Hepatocyte (in vitro differentiated cells): ENCODE measurements at regions not wholly inside any gene's neighbourhood (a gene's known extent, or its start where the extent isn't known, plus 50 kb on each side); places are given as distances from the start of the nearest gene placed in this dataset.
"Not testable (repeated sequence)": the region's sequence is repeated elsewhere in the genome, so short reads cannot be mapped to it uniquely, and the experiment has no call there.

ENCODE experiments used
- DNase-seq: peaks from one replicate; pipeline ENCODE4 v3.0.0-alpha.2; 2016; ENCODE audit warnings: low spot score
- H2AFZ ChIP-seq: fragments of 200-600 bp; sonication (generic); 2 replicates; pipeline ENCODE4 v1.6.0; 2016; ENCODE audit warnings: antibody characterized with exemption, mild to moderate bottlenecking
- H3K27ac ChIP-seq: fragments of 200-600 bp; sonication (generic); 2 replicates; pipeline ENCODE4 v1.5.1; 2016; ENCODE audit warnings: mild to moderate bottlenecking
- H3K27me3 ChIP-seq: fragments of 200-600 bp; sonication (generic); 2 replicates; pipeline ENCODE4 v1.6.1; 2016
- H3K36me3 ChIP-seq: fragments of 200-600 bp; sonication (generic); replicated peaks from 2 replicates; pipeline ENCODE4 v1.5.1; 2016; ENCODE audit warnings: low read depth; ENCODE audit not compliant: insufficient read depth
- H3K4me1 ChIP-seq: fragments of 200-600 bp; sonication (generic); 2 replicates; pipeline ENCODE4 v1.5.1; 2016; ENCODE audit warnings: mild to moderate bottlenecking, moderate library complexity; ENCODE audit not compliant: insufficient read depth
- H3K4me2 ChIP-seq: fragments of 200-600 bp; sonication (generic); 2 replicates; pipeline ENCODE4 v1.6.0; 2016
- H3K4me3 ChIP-seq: fragments of 200-600 bp; sonication (generic); 2 replicates; pipeline ENCODE4 v1.5.1; 2016; ENCODE audit warnings: mild to moderate bottlenecking
- H3K79me2 ChIP-seq: fragments of 200-600 bp; sonication (generic); 2 replicates; pipeline ENCODE4 v1.6.0; 2017; ENCODE audit warnings: mild to moderate bottlenecking
- H3K9me2 ChIP-seq: fragments of 200-600 bp; sonication (generic); replicated peaks from 2 replicates; pipeline ENCODE4 v1.6.0; 2017; ENCODE audit warnings: mild to moderate bottlenecking; ENCODE audit not compliant: insufficient read depth
- H3K9me3 ChIP-seq: fragments of 200-600 bp; sonication (generic); 2 replicates; pipeline ENCODE4 v1.5.1; 2016; ENCODE audit warnings: low read depth, mild to moderate bottlenecking
- H4K20me1 ChIP-seq: fragments of 200-600 bp; sonication (generic); 2 replicates; pipeline ENCODE4 v1.6.0; 2016; ENCODE audit warnings: mild to moderate bottlenecking; ENCODE audit not compliant: insufficient read depth, poor library complexity, severe bottlenecking
- CTCF ChIP-seq: fragments of 200-600 bp; sonication (generic); IDR thresholded peaks from 2 replicates; pipeline ENCODE4 v1.5.1; 2016; ENCODE audit warnings: antibody characterized with exemption, mild to moderate bottlenecking; ENCODE audit not compliant: poor library complexity
- EZH2 ChIP-seq: fragments of 200-600 bp; sonication (generic); IDR thresholded peaks from 2 replicates; pipeline ENCODE4 v1.6.1; 2016; ENCODE audit warnings: antibody characterized with exemption, mild to moderate bottlenecking, borderline replicate concordance
- EZH2phosphoT487 ChIP-seq: fragments of 200-600 bp; sonication (generic); IDR thresholded peaks from one replicate; pipeline ENCODE4 v1.6.1; 2018; ENCODE audit warnings: antibody characterized with exemption, mild to moderate bottlenecking, low read depth, moderate library complexity; ENCODE audit not compliant: unreplicated experiment, severe bottlenecking
- WGBS: methylation state at CpG from one replicate; pipeline ENCODE4 v1.1.6; 2016; ENCODE audit warnings: low lambda C conversion rate; ENCODE audit errors: missing lambda C conversion rate; 5-methylcytosine and 5-hydroxymethylcytosine counted together

GRCh38 chr1:98119796-98120195 is 199.0 kb upstream of the DPYD start:
- DNase-seq: peak; percentile 51
- Histone ChIP-seq H3K27ac (no peak overlapping the region), H3K4me1 (no peaks in the 10 kb centered on the region), H2AFZ (no peak overlapping the region), H3K9me3 (no peaks in the 10 kb centered on the region), H3K27me3 (no peaks in the 10 kb centered on the region), H3K4me3 (no peak overlapping the region), H3K9me2 (no peaks in the 10 kb centered on the region), H3K36me3 (no peaks in the 10 kb centered on the region), H3K79me2 (no peaks in the 10 kb centered on the region), H3K4me2 (no peak overlapping the region), H4K20me1 (no peaks in the 10 kb centered on the region)
- 23% methylated on average over 1 of the region's 1 CpG for WGBS
- no peak for TF ChIP-seq CTCF
- no peak for TF ChIP-seq EZH2

GRCh38 chr1:98113811-98114210 is 193.0 kb upstream of the DPYD start:
- H3K4me3 ChIP-seq: no peak overlapping the region
- H3K4me2 ChIP-seq: no peak overlapping the region
- H2AFZ ChIP-seq: no peak overlapping the region
- 84% methylated on average over 1 of the region's 1 CpG for WGBS
- H3K4me1 ChIP-seq: no peaks in the 10 kb centered on the region
- TF ChIP-seq CTCF (no peak), EZH2 (no peak), EZH2phosphoT487 (no peak)
- no peaks in the 10 kb centered on the region for H4K20me1 ChIP-seq
- H3K27me3 ChIP-seq: no peaks in the 10 kb centered on the region
- H3K9me3 ChIP-seq: no peaks in the 10 kb centered on the region
- H3K79me2 ChIP-seq: no peaks in the 10 kb centered on the region
- H3K27ac ChIP-seq: no peak overlapping the region
- DNase-seq: no peak
- no peaks in the 10 kb centered on the region for H3K9me2 ChIP-seq
- H3K36me3 ChIP-seq: no peaks in the 10 kb centered on the region

- no peaks in the 10 kb centered on the region for H4K20me1 ChIP-seq
- H3K27ac ChIP-seq: no peak overlapping the region
- WGBS: 66% methylated on average over 2 of the region's 2 CpGs
- no peak for TF ChIP-seq EZH2phosphoT487
- H3K27me3 ChIP-seq: no peaks in the 10 kb centered on the region
- no peak for DNase-seq
- no peaks in the 10 kb centered on the region for H3K4me1 ChIP-seq
- no peaks in the 10 kb centered on the region for H3K36me3 ChIP-seq
- no peaks in the 10 kb centered on the region for H3K9me2 ChIP-seq
- H2AFZ ChIP-seq: no peak overlapping the region
- H3K9me3 ChIP-seq: peaks cover 5% of the 10 kb centered on the region
- no peak overlapping the region for H3K4me2 ChIP-seq
- no peak overlapping the region for H3K4me3 ChIP-seq
- no peaks in the 10 kb centered on the region for H3K79me2 ChIP-seq
These were observed 191.8 kb upstream of the DPYD start for GRCh38 chr1:98112626-98113025.

GRCh38 chr1:98110674-98111073 is 189.8 kb upstream of the DPYD start:
- Histone ChIP-seq H3K27ac (no peak overlapping the region), H3K4me3 (no peak overlapping the region), H3K4me1 (no peaks in the 10 kb centered on the region), H3K9me3 (peaks cover 6% of the 10 kb centered on the region), H4K20me1 (no peaks in the 10 kb centered on the region), H2AFZ (no peak overlapping the region), H3K27me3 (no peaks in the 10 kb centered on the region), H3K9me2 (no peaks in the 10 kb centered on the region), H3K79me2 (no peaks in the 10 kb centered on the region), H3K36me3 (no peaks in the 10 kb centered on the region), H3K4me2 (no peak overlapping the region)
- no peak for TF ChIP-seq CTCF
- no peak for TF ChIP-seq EZH2
- no peak for TF ChIP-seq EZH2phosphoT487
- DNase-seq: no peak

GRCh38 chr1:98108378-98108777 is 187.5 kb upstream of the DPYD start:
- H3K4me2 ChIP-seq, H3K4me3 ChIP-seq, DNase-seq, H4K20me1 ChIP-seq, H2AFZ ChIP-seq, H3K27ac ChIP-seq, H3K27me3 ChIP-seq, H3K36me3 ChIP-seq, H3K9me3 ChIP-seq, H3K79me2 ChIP-seq, H3K9me2 ChIP-seq, H3K4me1 ChIP-seq: not testable (repeated sequence)
- 94% methylated on average over 1 of the region's 1 CpG for WGBS
